ENCODE measurements at regions not wholly inside any gene's neighbourhood (a gene's known extent, or its start where the extent isn't known, plus 50 kb on each side); places are given as distances from the start of the nearest gene placed in this dataset.

DNA sequence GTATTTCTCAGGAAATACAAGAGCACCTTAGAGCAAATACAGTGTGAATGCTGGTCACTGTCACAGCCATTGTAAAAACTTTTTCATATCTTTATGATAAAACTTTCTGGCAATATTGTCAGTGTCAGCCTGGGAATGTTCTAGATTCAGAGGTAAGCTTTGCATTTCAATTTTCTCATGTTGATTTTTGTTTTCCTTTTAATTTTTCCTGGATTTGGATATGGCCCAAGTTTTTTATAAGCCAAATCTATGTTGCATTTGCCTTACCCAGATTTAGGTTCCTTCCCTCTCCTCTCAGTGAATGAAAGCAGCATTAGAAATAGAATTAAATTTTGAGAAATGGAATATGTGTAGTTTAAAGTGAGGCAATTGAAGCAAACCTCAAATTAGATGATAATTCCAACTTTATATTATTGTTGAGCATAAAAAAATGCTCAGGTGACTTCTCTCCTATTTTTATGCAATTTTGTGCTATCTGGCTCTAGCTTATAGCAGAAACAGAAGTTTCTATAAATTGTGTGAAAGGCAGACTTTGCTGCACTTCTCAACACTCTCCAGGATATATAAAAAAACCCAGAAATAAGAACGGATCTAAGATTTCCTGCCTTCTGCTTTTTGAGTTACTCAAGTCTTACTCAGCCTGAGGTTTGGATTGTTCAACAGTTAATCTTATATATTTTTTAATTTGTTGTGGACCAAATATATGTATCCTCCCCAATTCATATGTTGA, 368.2 kb upstream of the PRICKLE1 start:
- Histone ChIP-seq H3K36me3 (no peaks in the 10 kb centered on the region), H3K4me3 (ENCODE audit: low read depth, low read length) (no peak overlapping the region), H3K4me1 (peaks cover 20% of the 10 kb centered on the region), H3K9me3 (no peaks in the 10 kb centered on the region), H3K27me3 (no peaks in the 10 kb centered on the region)
- no peak for DNase-seq
- TF ChIP-seq, protein P1, sequence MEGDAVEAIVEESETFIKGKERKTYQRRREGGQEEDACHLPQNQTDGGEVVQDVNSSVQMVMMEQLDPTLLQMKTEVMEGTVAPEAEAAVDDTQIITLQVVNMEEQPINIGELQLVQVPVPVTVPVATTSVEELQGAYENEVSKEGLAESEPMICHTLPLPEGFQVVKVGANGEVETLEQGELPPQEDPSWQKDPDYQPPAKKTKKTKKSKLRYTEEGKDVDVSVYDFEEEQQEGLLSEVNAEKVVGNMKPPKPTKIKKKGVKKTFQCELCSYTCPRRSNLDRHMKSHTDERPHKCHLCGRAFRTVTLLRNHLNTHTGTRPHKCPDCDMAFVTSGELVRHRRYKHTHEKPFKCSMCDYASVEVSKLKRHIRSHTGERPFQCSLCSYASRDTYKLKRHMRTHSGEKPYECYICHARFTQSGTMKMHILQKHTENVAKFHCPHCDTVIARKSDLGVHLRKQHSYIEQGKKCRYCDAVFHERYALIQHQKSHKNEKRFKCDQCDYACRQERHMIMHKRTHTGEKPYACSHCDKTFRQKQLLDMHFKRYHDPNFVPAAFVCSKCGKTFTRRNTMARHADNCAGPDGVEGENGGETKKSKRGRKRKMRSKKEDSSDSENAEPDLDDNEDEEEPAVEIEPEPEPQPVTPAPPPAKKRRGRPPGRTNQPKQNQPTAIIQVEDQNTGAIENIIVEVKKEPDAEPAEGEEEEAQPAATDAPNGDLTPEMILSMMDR (IDR thresholded peaks at IDR 0.05; ENCODE audit: low read depth, low read length) = no peak

DNA sequence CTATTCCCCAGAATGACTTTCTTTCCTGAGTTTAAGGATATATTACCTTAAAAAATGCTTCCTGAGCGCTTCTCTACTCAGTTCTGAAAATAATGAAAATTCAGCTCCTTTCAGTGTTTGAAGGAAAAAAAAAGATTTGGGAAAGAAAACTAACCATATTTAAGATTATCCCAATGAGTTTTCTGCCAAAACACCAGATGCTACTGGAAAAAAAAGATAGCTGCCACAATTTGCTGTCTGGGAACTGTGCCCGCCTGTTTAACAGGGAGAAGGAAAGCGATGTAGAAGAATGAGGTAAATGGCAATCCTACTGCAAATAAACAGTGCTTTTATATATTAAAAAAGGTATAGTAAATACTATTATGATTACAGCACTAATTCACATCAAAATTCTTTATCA, 367.6 kb upstream of the PRICKLE1 start:
- Histone ChIP-seq H3K36me3 (no peaks in the 10 kb centered on the region), H3K4me1 (peaks cover 16% of the 10 kb centered on the region), H3K4me3 (ENCODE audit: low read depth, low read length) (no peak overlapping the region), H3K27me3 (no peaks in the 10 kb centered on the region), H3K9me3 (no peaks in the 10 kb centered on the region)
- no peak for DNase-seq
- TF ChIP-seq, protein P1 (IDR thresholded peaks at IDR 0.05; ENCODE audit: low read depth, low read length) = no peak

DNA sequence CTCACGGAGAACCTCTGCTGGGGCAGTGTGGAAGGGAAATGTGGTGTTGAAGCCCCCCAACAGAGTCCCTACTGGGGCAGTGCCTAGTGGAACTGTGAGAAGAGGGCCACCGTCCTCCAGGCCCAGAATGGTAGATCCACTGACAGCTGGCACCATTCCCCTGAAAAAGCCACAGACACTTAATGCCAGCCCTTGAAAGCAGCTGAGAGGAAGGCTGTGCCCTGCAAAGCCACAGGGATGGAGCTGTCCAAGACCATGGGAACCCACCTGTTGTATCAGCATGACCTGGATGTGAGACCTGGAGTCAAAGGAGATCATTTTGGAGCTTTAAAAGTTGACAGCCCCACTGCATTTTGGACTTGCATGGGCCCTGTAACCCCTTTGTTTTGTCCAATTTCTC, 363.5 kb upstream of the PRICKLE1 start:
- Histone ChIP-seq H3K9me3 (no peaks in the 10 kb centered on the region), H3K36me3 (no peaks in the 10 kb centered on the region), H3K4me3 (ENCODE audit: low read depth, low read length) (no peak overlapping the region), H3K4me1 (peaks cover 6% of the 10 kb centered on the region), H3K27me3 (no peaks in the 10 kb centered on the region)
- TF ChIP-seq, protein P1 (IDR thresholded peaks at IDR 0.05; ENCODE audit: low read depth, low read length) = no peak
- no peak for DNase-seq

DNA sequence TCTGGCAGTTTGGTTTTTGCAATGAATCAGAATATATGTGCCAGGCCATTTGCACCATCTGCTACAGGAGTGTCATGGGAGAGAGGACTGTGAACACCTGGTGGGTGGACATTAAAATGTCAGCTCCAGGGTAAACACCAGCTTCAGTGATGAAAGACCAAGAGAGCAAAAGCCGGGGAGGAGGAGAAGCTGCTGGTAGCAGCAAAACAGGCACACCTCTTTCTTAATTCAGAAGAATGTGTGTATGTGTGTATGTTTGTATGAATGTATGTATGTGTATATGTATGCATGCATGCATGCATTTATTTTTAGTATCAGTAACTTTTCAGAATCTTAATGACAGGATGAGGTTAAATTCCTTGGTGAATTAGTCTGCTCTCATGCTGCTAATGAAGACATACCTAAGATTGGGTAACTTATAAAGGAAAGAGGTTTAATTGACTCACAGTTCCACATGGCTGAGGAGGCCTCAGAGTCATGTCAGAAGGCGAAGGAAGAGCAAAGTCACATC, 357.4 kb upstream of the PRICKLE1 start:
- no peaks in the 10 kb centered on the region for H3K36me3 ChIP-seq
- no peaks in the 10 kb centered on the region for H3K27me3 ChIP-seq
- H3K9me3 ChIP-seq = peaks cover 4% of the 10 kb centered on the region; the same call in 1 of the 2 replicates
- TF ChIP-seq, protein P1 (IDR thresholded peaks at IDR 0.05; ENCODE audit: low read depth, low read length) = no peak
- no peak overlapping the region for H3K4me3 ChIP-seq (ENCODE audit: low read depth, low read length)
- H3K4me1 ChIP-seq = no peaks in the 10 kb centered on the region; the same call in none of the 2 replicates
- DNase-seq = no peak

DNA sequence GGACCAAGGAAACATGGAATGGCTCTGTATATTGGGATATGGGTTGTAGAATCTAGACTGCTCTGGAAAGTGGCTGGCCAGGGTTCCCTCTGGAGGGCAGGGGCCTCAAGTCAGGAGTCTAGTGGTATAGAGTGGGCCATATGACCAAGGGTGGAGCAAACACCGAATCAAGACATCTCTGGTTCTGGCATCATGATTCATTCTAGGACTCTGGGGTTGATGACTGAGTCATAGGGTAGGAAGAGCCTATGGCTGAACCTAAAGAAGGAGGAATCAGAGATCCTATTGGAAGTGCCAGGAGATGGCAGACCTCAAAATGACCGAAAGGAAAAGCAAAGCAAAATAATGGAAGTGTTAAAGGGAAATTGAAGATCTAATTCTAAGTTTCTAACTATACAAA, 356.4 kb upstream of the PRICKLE1 start:
- Histone ChIP-seq H3K4me3 (ENCODE audit: low read depth, low read length) (no peak overlapping the region), H3K27me3 (no peaks in the 10 kb centered on the region), H3K9me3 (peaks cover 4% of the 10 kb centered on the region; the same call in 1 of the 2 replicates), H3K36me3 (no peaks in the 10 kb centered on the region; the same call in 1 of the 2 replicates), H3K4me1 (no peaks in the 10 kb centered on the region; the same call in none of the 2 replicates)
- TF ChIP-seq, protein P1 (IDR thresholded peaks at IDR 0.05; ENCODE audit: low read depth, low read length) = no peak
- DNase-seq = no peak

DNA sequence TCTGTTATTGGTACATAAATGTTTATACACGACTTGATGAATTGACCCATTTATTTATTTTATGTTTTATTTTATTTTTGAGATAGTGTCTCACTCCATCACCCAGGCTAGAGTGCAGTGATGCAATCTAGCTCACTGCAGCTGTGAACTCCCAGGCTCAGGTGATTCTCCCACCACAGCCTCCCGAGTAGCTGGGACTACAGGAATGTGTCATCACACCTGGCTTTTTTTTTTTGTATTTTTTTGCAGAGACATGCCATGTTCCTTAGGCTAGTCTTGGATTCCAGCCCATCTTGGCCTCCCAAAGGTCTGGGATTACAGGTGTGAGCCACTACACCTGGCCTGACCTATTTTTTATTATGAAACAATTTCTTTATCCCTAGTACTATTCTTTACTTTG, 355.0 kb upstream of the PRICKLE1 start:
- Histone ChIP-seq H3K36me3 (no peaks in the 10 kb centered on the region; the same call in 1 of the 2 replicates), H3K4me3 (ENCODE audit: low read depth, low read length) (no peak overlapping the region), H3K27me3 (no peaks in the 10 kb centered on the region), H3K9me3 (peaks cover 4% of the 10 kb centered on the region; the same call in 1 of the 2 replicates), H3K4me1 (no peaks in the 10 kb centered on the region; the same call in none of the 2 replicates)
- TF ChIP-seq, protein P1 (IDR thresholded peaks at IDR 0.05; ENCODE audit: low read depth, low read length) = no peak
- no peak for DNase-seq

Measured in BE2C (cell line).